ENCODE measurements at regions not wholly inside any gene's neighbourhood (a gene's known extent, or its start where the extent isn't known, plus 50 kb on each side); places are given as distances from the start of the nearest gene placed in this dataset.

DNA sequence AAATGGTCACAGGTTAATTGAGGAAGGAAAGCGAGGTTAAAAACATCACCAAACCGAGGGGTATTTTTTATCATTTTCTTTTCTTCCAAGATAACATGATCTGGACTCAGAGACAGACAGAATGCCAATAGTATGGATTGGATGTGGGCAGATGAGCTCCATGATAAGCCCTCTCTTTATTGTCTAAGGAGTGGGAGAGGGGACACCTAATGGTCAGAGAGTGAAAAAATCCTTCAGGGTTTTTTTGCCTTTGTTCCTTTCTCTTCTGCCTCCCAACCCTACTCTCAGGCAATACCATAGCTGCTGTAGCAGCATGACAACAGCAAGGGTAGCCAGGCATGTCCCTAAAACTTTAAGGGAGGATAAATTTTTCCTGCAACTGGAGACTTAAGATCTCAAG lies 94.7 kb downstream of the DIRAS2 start (continued):
- no peak for TF ChIP-seq ZNF555 (tag by site-specific recombination; conservative IDR thresholded peaks at IDR 0.05)
- TF ChIP-seq ZNF558 (tag by site-specific recombination; IDR thresholded peaks at IDR 0.05): no peak
- no peak for TF ChIP-seq ZNF76 (tag by site-specific recombination; IDR thresholded peaks at IDR 0.05; ENCODE audit: borderline replicate concordance, low read depth)
- TF ChIP-seq RBAK (tag by site-specific recombination; IDR thresholded peaks at IDR 0.05): no peak
- TF ChIP-seq ZNF660 (tag by site-specific recombination; IDR thresholded peaks at IDR 0.05): no peak
- no peak for TF ChIP-seq ZNF223 (tag by site-specific recombination; IDR thresholded peaks at IDR 0.05)
- no peak for TF ChIP-seq FEZF1 (tag by site-specific recombination; IDR thresholded peaks at IDR 0.05)
- TF ChIP-seq, protein P1, sequence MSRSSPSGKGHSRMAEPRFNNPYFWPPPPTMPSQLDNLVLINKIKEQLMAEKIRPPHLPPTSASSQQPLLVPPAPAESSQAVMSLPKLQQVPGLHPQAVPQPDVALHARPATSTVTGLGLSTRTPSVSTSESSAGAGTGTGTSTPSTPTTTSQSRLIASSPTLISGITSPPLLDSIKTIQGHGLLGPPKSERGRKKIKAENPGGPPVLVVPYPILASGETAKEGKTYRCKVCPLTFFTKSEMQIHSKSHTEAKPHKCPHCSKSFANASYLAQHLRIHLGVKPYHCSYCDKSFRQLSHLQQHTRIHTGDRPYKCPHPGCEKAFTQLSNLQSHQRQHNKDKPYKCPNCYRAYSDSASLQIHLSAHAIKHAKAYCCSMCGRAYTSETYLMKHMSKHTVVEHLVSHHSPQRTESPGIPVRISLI (tag by site-specific recombination; IDR thresholded peaks at IDR 0.05): no peak
- no peak for TF ChIP-seq ZBTB21 (tag by site-specific recombination; IDR thresholded peaks at IDR 0.05)
- no peak for TF ChIP-seq ZNF48 (tag by site-specific recombination; IDR thresholded peaks at IDR 0.05)
- no peak for TF ChIP-seq ZNF585B (tag by site-specific recombination; IDR thresholded peaks at IDR 0.05)
- TF ChIP-seq, protein P2, sequence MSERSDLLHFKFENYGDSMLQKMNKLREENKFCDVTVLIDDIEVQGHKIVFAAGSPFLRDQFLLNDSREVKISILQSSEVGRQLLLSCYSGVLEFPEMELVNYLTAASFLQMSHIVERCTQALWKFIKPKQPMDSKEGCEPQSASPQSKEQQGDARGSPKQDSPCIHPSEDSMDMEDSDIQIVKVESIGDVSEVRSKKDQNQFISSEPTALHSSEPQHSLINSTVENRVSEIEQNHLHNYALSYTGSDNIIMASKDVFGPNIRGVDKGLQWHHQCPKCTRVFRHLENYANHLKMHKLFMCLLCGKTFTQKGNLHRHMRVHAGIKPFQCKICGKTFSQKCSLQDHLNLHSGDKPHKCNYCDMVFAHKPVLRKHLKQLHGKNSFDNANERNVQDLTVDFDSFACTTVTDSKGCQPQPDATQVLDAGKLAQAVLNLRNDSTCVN (tag by site-specific recombination; optimal IDR thresholded peaks at IDR 0.05): no peak
- TF ChIP-seq, protein P3, sequence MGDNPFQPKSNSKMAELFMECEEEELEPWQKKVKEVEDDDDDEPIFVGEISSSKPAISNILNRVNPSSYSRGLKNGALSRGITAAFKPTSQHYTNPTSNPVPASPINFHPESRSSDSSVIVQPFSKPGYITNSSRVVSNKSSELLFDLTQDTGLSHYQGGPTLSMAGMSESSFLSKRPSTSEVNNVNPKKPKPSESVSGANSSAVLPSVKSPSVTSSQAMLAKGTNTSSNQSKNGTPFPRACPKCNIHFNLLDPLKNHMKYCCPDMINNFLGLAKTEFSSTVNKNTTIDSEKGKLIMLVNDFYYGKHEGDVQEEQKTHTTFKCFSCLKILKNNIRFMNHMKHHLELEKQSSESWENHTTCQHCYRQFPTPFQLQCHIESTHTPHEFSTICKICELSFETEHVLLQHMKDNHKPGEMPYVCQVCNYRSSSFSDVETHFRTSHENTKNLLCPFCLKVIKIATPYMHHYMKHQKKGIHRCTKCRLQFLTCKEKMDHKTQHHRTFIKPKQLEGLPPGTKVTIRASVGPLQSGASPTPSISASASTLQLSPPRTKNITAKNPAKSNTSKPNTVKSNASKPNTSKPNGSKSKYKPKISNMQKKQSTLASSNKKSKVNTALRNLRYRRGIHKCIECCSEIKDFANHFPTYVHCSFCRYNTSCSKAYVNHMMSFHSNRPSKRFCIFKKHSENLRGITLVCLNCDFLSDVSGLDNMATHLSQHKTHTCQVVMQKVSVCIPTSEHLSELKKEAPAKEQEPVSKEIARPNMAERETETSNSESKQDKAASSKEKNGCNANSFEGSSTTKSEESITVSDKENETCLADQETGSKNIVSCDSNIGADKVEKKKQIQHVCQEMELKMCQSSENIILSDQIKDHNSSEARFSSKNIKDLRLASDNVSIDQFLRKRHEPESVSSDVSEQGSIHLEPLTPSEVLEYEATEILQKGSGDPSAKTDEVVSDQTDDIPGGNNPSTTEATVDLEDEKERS (tag by site-specific recombination; IDR thresholded peaks at IDR 0.05): no peak

DNA sequence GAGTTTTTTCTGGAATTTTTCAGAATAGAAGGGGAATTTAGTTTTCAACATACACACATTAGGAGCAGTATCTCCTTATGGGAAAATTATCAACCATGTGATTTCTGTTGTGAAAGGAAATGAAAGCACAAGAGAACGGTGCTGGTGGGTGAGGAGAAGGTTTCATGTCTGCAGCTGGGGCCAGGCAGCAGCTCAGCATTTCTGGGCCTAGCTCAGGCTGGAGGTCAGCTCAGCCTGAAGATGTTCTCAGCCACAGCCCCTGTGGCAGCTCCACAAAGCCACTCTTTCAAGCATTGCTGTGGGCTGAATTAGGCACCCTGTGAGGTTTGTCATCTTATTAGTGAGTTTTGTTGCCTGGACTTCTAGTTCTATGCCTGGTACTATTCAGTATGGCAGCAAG lies 90.3 kb downstream of the DIRAS2 start:
- Histone ChIP-seq H3K36me3 (ENCODE audit: control insufficient read depth in 2 of 2, insufficient read depth in 1 of 2, low read length in 2 of 2) (no peaks in the 10 kb centered on the region), H3K4me1 (ENCODE audit: control insufficient read depth, insufficient read depth, low read length) (no peaks in the 10 kb centered on the region), H3K27ac (ENCODE audit: extremely low read depth, low read depth, low read length) (no peak overlapping the region), H3K4me3 (ENCODE audit: low read depth, low read length) (no peak overlapping the region), H3K9me3 (ENCODE audit: control insufficient read depth, insufficient read depth, low read depth, low read length) (no peaks in the 10 kb centered on the region)
- ChIA-PET CTCF (interaction anchor here (0.5 kb wide), 1 partner anchor 12 kb away, joined by 4 read pairs; no protein-coding TSS in a partner anchor), POLR2A (no interaction called here)
- no peak for TF ChIP-seq ZNF174 (tag by site-specific recombination; IDR thresholded peaks at IDR 0.05)
- no peak for TF ChIP-seq GLI2 (tag by site-specific recombination; IDR thresholded peaks at IDR 0.05; ENCODE audit: borderline replicate concordance, low read depth)
- no peak for TF ChIP-seq ZNF132 (tag by site-specific recombination; IDR thresholded peaks at IDR 0.05; ENCODE audit: borderline replicate concordance)
- TF ChIP-seq ZNF335 (tag by site-specific recombination; conservative IDR thresholded peaks at IDR 0.05): no peak
- TF ChIP-seq ZXDB (tag by site-specific recombination; IDR thresholded peaks at IDR 0.05): no peak
- no peak for TF ChIP-seq TRIM28 (IDR thresholded peaks at IDR 0.05; ENCODE audit: borderline replicate concordance, low read length)
- TF ChIP-seq OSR2 (tag by site-specific recombination; IDR thresholded peaks at IDR 0.05): no peak
- TF ChIP-seq ZNF792 (tag by site-specific recombination; IDR thresholded peaks at IDR 0.05): no peak
- TF ChIP-seq PRDM1 (tag by site-specific recombination; IDR thresholded peaks at IDR 0.05): no peak
